ENCODE measurements at regions not wholly inside any gene's neighbourhood (a gene's known extent, or its start where the extent isn't known, plus 50 kb on each side); places are given as distances from the start of the nearest gene placed in this dataset.
"Not testable (repeated sequence)": the region's sequence is repeated elsewhere in the genome, so short reads cannot be mapped to it uniquely, and the experiment has no call there.

- no peak for DNase-seq (ENCODE audit: low read depth in 2 of 2)
Observed at GRCh38 chr7:94311515-94311914, 83.2 kb upstream of the COL1A2 start.

GRCh38 chr7:94313926-94314325, 80.8 kb upstream of the COL1A2 start:
- DNase-seq (ENCODE audit: low read depth in 2 of 2), result no peak

GRCh38 chr7:94314413-94315410, 80.0 kb upstream of the COL1A2 start:
- DNase-seq (ENCODE audit: low read depth in 2 of 2), result no peak

GRCh38 chr7:94321138-94321537, 73.6 kb upstream of the COL1A2 start:
- not testable (repeated sequence) for DNase-seq (ENCODE audit: low read depth in 2 of 2)

- no peak for DNase-seq (ENCODE audit: low read depth in 2 of 2)
Observed at GRCh38 chr7:94323844-94324243, 70.9 kb upstream of the COL1A2 start.

GRCh38 chr7:94324380-94325121, 70.1 kb upstream of the COL1A2 start:
- no peak for DNase-seq (ENCODE audit: low read depth in 2 of 2)

GRCh38 chr7:94325122-94325475, 69.6 kb upstream of the COL1A2 start:
- no peak for DNase-seq (ENCODE audit: low read depth in 2 of 2)

GRCh38 chr7:94330269-94331020, 64.2 kb upstream of the COL1A2 start:
- no peak for DNase-seq (ENCODE audit: low read depth in 2 of 2)

GRCh38 chr7:94332571-94332970, 62.1 kb upstream of the COL1A2 start:
- DNase-seq (ENCODE audit: low read depth in 2 of 2), result no peak

- no peak for DNase-seq (ENCODE audit: low read depth in 2 of 2)
Observed at GRCh38 chr7:94333810-94334209, 60.9 kb upstream of the COL1A2 start.

GRCh38 chr7:94335586-94335985, 59.1 kb upstream of the COL1A2 start:
- DNase-seq (ENCODE audit: low read depth in 2 of 2), result no peak

GRCh38 chr7:94336009-94336408, 58.7 kb upstream of the COL1A2 start:
- DNase-seq (ENCODE audit: low read depth in 2 of 2), result no peak

GRCh38 chr7:94338921-94339371, 55.7 kb upstream of the COL1A2 start:
- DNase-seq (ENCODE audit: low read depth in 2 of 2), result no peak

- DNase-seq (ENCODE audit: low read depth in 2 of 2), result no peak
Observed at GRCh38 chr7:94344826-94345225, 49.9 kb upstream of the COL1A2 start.
